HG03139 (cell line): ENCODE measurements at regions not wholly inside any gene's neighbourhood (a gene's known extent, or its start where the extent isn't known, plus 50 kb on each side); places are given as distances from the start of the nearest gene placed in this dataset.
"Not testable (repeated sequence)": the region's sequence is repeated elsewhere in the genome, so short reads cannot be mapped to it uniquely, and the experiment has no call there.

Source experiments
- ATAC-seq: cut with Tn5 transposase; IDR thresholded peaks from one replicate; pipeline ENCODE4 v1.9.1; 2021; ENCODE audit not compliant: unreplicated experiment

DNA sequence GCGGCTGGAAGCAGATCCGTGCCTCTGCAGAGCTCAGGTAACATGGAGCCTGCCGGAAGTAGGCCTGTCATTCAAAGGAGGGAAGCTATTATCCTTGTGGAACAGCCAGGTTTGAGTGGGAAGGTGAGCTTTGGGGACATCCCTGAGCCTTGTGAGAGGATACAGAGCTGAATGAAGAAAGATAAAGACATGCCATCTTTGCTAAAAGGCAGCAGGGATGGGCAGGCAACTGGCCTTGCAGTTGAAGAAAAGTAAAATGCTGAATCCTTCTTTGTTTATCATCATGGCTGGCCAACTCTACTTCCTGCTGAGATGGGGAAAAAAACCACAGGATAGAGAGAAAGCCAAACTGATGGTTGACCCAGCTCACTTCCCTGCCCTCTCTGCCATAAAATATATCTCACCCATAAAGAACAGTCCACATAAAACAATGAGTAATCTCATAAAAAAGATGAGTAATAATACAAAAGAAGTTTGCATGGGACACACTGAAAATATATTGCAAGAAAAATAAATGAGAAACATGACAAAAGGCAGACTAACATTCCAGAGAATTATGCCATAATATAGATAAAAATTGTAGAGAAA, 226.3 kb downstream of the DLEU7 start:
- no peak for ATAC-seq

DNA sequence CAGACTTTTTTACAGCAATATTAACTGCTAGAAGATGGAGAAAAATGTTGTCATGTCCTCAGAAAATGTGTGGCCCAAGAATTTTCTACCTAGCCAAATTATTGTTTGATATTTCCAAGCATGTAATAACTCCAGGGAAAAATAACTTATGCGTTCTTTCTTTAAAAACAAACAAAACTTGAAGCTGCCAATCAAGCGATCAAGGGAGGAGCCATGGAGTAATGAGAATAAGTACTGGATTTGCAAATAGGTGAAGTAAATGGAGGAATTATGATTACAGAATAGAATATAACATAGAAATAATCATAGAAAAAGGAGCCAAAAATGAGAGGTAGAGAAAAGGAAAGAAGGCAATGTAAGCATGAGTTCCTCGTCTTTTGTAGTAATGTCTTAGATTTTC, 225.3 kb downstream of the DLEU7 start:
- no peak for ATAC-seq

DNA sequence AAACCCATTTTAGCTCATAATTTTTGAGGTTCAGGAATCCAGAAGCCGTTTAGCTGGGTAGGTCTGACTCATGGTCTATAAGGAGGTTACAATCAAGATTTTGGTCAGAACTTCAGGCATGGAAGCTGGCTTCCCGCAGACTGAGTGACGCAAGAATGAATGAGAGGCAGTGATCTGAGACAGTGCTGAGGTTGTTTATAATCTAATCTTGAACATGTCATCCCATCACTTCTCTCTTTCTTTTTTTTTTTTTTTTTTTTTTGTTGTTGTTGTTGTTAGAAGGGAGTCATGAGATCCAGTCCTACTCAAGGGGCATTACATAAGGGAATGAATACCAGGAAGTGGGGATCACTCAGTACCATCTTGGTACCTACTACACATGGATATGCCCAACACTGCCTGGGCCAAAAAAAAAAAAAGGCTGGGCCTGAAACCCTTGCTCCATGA, 217.4 kb downstream of the DLEU7 start:
- ATAC-seq = no peak

DNA sequence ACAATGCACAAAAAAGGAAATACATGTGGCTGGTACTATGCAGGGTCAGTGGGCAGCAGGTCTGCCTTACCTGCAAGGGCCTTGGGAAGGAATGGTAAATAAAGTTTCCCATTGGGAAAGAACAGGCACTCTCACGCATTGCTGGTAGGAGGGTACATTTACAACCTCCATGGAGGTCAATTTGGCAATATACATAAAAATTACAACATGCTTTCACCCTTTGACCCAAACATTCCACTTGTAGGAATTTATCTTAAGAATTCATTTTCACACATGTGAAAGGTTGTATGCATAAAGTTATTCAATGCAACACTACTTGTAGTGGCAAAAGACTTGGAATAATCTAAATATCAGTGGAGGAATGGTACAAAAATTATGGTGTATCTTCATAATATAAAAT, 216.4 kb downstream of the DLEU7 start:
- no peak for ATAC-seq

DNA sequence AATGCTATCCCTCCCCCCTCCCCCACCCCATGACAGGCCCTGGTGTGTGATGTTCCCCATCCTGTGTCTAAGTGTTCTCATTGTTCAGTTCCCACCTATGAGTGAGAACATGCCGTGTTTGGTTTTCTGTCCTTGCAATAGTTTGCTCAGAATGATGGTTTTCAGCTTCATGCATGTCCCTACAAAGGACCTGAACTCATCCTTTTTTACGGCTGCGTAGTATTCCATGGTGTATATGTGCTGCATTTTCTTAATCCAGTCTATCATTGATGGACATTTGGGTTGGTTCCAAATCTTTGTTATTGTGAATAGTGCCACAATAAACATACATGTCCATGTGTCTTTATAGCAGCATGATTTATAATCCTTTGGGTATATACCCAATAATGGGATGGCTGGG, 215.0 kb downstream of the DLEU7 start:
- not testable (repeated sequence) for ATAC-seq

DNA sequence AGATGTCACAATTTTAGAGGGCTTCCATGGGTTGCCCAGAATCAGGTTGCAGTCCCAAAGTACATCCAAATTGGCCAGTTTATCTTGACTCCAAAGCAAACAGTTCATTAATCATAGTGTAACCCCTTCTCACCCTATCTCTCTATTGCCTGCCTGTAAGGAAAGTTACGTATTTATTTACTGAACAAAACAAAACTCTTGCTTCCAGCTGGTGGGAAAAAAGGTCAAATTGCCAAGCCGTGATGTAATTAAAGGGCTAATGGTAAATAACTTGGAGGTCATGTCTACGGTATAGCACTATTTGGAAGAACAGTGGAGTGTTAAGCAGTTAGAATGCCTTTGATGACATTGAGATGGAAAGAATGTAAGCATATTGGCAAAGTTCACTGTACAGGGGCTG, 214.0 kb downstream of the DLEU7 start:
- no peak for ATAC-seq

DNA sequence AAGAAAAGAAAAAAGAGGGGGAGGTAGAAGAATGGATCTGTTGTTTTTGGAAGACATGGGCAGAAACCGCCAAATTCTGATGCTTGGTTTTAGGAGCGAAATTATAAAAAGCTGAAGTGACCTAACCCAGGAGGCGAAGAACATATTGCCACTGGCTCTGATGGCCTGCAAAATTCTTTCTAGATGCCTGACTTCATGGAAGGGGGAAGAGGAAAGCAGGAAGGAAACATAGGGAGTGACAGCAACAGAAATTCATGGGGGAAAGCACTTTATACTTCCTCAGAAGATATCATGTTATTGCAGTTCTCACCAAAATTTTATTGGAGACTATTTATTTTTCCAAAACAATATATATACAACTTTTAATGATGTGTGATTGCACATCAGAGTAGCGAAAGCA, 213.5 kb downstream of the DLEU7 start:
- no peak for ATAC-seq

DNA sequence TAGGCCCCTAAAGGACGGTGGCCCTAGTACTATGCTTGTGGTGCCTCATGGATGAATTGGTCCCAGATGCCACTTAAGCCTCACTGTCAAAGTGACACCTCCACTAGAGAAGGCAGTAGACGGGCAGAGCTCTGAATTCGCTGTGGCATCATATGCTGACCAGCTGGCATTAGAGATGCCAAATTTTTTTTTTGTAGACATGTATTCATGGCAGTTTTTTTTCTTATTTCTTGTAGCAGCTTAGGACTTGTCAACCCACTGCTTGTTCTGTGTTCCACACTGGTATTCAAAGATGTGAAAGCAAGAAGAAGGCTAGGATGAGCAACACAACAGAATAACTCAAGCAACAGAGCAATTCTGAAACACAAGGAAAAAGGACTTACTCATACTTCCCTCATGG, 212.5 kb downstream of the DLEU7 start:
- ATAC-seq = no peak

DNA sequence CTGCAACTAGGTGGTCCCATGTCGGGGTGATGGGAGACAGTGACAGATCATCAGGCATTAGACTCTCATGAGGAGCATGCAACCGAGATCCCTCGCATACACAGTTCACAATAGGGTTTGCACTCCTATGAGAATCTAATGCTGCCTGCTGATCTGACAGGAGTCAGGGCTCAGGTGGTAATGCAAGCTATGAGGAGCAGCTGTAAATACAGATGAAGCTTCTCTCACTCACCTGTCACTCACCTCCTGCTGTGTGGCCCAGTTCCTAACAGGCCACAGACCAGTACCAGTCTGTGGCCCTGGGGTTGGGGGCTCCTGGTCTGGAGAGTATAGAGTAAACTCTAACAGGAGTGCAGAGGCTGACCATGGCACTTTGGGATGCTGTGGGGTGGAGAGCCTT, 209.2 kb downstream of the DLEU7 start:
- ATAC-seq = no peak

DNA sequence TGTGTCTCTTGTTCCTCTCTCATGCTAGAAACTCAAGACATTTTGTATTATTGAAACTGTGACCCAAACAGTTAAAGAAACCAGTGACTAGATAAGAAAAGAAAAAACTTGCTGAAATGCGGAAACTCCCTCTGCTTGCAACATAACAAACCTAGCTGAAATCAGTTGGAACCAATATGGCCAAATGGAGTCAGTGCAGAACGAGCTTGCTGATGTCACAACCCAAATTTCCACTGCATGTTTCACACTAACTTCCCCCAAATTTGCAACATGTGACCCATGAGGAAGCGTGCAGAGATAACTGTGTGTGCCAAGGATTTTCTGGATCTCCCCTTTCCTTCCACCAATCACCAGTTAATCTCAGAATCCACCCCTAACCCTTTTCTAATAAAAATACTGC, 208.0 kb downstream of the DLEU7 start:
- peak; percentile 26 for ATAC-seq

DNA sequence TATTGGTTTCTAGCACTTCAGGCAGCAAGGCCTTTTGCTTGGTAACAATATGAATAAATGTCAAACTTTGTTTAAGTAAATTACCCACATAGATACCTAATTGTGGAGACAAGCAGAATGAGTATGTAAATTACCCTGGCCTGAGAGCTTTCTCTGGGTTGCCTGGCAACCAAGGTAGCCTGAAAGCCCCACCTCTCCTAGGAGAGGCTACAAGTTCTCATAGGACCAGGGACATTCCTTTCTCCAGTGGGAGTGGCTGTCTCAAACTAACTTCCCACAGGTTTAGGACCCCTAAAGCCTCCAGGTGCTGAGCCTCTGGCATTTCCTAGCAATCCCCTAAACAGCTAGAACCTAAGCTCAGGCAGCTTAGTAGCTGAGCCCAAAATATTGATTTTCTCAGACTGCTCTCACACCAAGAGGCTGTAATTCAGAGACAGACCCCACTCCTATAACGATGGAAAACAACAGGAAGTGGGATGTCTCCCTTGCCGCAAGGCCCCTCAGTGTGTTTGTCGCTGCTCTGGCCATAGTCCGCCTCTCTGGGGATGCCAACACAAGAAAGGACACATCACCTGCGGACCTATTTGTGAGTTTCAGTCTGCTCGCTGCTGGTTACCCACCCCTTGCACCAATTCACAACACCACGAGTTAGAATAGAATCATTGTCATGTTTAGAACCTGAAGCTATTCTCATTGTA, 207.3 kb downstream of the DLEU7 start:
- ATAC-seq = peak; percentile 69

DNA sequence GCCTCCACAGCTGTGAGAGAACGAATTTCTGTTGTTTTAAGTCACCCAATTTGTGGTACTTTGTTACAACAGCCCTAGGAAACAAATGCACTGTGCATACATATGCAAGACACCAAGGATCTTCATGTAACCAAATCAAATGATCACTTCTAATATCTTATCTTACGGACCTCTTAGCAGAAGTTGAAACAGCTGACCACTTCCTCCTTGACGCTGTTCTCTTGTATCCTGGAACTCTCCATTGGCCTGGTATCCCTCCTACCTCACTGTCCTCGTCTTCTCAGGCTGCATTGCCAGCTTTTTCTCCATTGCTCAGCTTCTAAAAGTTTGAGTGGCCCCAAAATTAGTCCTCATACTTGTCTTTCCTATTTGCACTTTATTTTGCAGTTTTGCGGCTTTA, 200.4 kb downstream of the DLEU7 start:
- ATAC-seq = no peak

DNA sequence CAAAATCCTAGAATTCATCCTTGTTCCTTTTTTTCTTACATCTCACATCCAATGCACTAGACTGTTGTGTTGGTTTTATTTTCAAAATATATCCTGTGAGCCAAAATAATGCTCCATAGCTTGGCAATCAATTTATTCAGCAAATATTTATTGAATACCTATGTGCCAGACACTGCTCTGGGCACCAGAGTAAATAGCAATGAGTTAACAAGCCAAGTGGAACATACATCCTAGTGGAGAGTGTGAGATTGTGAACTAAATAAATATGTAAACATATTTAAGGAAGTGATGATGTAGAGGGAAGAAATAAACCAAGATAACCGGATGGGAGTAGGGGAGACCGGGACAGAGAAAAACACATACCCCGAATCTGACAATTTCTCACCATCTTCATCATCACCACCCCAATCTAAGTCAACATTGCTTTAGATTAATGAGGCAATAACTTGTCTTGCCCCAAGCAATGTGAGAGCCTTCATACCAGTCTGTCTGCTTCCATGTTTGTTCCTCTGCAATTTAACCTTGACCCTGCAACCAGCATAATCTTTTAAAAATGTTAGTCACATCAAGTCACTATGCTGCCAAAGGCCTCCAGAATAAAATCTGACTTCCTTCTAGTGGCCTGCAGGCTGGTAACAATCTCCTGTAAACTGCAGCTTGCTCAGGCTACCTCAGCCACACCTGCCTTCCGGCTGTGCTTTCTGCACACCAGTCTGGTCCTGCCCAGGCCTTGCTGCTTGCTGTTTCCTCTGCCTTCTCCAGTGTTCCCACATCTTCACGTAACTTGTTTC, 199.2 kb downstream of the DLEU7 start:
- ATAC-seq = no peak

DNA sequence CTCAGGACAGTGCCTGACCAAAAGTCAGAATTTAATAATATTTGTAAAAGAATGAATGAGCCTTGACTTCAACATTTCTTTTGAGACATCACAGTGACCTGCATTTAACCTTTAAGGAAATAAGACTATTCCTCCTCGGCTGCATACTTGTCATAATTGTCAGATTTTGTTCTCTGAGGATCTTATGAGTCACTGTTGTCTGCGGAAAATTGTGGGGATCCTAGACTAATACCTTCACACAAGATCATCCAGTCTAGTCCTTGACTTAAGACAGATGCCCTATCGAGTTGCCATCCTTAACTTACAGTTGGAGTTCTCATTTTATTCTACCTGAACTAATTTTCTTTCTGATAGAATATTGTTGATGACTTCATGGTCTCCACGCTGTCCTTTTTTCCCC, 198.4 kb downstream of the DLEU7 start:
- no peak for ATAC-seq

DNA sequence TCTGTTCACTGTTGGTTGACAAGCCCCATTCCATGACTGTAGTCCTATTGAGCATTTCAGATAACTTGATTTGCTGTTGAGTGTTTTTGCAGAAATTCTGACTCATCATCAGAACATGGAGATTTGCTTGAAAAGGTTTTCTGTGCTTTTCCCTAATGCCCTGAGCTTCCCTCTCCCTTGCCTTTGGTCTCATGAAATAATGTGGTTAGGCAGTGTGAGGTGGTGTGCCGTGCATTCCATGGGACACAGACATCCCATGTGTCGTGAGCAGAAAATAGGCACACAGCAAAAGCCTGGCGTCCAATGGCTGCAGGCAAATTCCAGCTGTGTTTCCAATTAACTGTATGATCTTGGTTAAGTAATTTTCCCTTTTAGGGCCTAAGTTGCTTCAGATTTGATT, 197.4 kb downstream of the DLEU7 start:
- no peak for ATAC-seq

DNA sequence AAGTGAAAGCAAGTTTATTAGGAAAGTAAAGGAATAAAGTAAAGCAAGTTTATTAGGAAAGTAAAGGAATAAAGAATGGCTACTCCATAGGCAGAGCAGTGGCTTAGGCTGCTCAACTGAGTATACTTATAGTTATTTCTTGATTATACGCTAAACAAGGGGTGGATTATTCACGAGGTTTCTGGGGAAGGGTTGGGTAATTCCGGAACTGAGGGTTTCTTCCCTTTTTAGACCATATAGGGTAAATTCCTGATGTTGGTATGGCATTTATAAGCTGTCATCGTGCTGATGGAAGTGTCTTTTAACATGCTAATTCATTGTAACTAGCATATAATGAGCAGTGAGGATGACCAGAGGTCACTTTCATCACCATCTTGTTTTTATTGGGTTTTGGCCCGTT, 194.3 kb downstream of the DLEU7 start:
- ATAC-seq = no peak

DNA sequence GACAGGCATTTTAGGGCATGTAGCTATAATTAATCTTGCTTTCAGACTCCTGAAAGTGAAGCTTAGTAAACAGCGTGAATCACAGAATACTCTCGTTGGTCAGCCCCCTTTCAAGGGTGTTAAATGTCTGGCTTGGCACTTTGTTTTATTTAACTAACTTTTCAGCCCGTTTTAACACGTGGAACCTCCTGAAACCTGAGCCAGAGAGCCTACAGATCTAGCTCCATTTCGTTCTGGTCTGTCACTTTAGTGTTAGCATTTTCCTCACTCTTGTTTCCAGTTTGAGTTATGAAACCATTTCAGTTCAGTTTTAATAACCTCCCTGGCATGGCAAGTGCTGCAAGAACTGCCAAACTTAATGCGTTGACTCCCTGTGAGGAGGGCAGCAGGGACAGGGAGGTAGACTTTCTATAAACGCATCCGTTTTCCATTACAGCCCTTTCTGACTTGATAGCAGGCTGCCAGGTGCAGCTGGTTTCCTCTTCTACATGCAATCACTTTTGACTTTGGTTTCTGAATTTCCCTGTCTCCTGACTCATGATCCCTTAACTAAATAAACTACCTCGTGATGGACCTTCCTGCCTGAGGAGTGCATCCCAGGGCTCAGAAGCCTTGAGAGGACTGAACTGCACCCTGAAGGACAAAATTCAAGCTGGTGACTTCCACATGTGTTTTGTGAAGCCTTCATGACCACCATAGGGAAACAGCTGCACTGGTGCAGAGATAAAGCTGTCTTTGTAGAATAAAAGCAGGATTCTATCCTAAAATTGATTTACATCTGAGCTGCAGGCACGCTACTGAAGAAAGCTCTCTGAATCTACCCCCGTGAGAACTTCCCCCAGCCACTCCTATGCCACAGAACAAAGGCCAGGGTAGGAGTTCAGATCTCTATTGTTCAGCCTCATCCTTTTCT, 192.6 kb downstream of the DLEU7 start:
- no peak for ATAC-seq

DNA sequence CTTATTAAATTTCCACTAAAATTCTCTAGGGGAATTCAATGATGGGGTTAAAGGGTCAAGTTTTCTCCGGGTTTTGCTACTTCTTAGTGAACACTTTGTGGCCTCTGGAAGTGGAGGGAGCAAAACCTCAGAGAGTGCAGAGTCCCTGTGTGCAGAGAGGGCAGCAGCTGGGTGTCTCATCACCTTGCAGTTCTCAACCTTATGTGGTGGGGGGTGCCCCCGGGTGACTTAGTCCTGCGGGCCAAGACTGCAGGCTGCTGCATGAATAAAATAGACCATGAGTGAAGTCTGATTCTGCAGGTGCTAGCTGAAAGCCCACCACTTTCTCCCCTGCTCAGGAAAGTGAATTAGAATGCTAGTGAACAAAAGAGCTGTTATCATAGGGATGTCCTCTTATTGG, 191.6 kb downstream of the DLEU7 start:
- ATAC-seq = no peak

DNA sequence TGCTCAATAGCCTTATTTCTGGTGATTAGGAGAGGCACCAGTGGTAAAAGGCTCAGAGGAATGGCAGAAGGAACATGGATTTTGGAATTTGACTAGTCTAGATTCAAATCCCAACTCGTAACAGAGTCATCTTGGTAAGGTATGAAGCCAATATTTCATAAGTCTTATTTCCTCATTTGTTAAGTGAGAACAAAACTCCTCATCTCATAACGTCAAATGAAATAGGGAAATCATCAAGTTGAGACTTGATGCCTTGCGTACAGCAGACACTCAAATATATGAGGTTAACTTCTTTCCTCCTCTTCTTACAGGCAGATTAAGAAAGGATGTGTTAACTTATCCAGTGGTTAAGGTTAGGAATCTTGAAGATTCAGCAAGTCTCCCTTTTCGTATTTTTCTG, 189.2 kb downstream of the DLEU7 start:
- ATAC-seq = no peak

DNA sequence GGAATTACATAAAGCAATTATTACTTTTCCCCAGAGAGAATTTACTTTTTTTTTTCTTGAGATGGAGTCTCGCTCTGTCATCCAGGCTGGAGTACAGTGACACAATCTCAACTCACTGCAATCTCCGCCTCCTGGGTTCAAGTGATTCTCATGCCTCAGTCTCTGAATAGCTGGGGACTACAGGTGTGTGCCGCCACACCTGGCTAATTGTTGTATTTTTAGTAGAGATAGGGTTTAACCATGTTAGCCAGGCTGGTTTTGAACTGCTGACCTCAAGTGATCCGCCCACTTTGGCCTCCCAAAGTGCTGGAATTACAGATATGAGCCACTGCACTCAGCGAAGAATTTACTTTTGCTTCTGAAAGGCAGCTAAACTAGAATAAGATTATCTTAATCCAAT, 181.6 kb downstream of the DLEU7 start:
- not testable (repeated sequence) for ATAC-seq

DNA sequence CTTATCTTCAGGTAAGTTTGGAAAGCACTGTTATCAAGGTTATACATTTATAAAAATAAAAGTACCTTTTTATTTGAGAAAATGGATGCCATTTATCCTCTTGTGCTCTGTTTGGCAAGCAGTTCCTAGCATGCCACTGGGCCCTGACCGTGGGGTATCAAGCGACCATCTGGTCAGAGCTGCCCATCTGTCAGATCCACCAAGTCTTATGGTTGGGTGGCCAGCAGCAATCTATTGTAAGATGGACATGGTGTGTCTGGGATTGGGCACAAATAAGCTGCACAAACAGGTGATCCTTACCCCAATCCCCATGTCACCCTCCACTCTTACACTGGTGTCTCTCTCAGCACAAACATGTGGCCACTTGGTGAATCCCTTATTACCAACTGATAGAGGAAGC, 178.5 kb downstream of the DLEU7 start:
- no peak for ATAC-seq
